Keratinocyte (primary cell): ENCODE measurements at regions not wholly inside any gene's neighbourhood (a gene's known extent, or its start where the extent isn't known, plus 50 kb on each side); places are given as distances from the start of the nearest gene placed in this dataset.

Source experiments
- DNase-seq: peaks from one replicate; pipeline ENCODE4 v3.0.0-alpha.2; 2011; ENCODE audit warnings: low read depth, missing footprints, low spot score
- FAIRE-seq: peaks from 2 replicates; lab custom pipeline; 2011; peaks lifted over from hg19 to GRCh38; lab: Jason Lieb, UNC
- H2AFZ ChIP-seq: 2 replicates; pipeline ENCODE4 v1.6.0; 2012; ENCODE audit warnings: low read length, control low read depth, inconsistent platforms; ENCODE audit not compliant: control insufficient read depth
- H3K27ac ChIP-seq: 2 replicates; pipeline ENCODE4 v1.5.1; 2011; ENCODE audit warnings: low read length; ENCODE audit not compliant: control insufficient read depth, insufficient read depth
- H3K27me3 ChIP-seq: 3 replicates; pipeline ENCODE4 v1.6.0; 2011; ENCODE audit warnings: low read length; ENCODE audit not compliant: control insufficient read depth, insufficient read depth; ENCODE audit errors: extremely low read depth
- H3K36me3 ChIP-seq, 2 experiments: 2 replicates in 1 of 2; 3 replicates in 1 of 2; pipeline ENCODE4 v1.5.1; 2011; ENCODE audit warnings: low read length in 2 of 2, mild to moderate bottlenecking in 1 of 2; ENCODE audit not compliant: control insufficient read depth in 2 of 2, insufficient read depth in 2 of 2; ENCODE audit errors: extremely low read depth in 1 of 2
- H3K4me1 ChIP-seq: 3 replicates; pipeline ENCODE4 v1.5.1; 2011; ENCODE audit warnings: low read length; ENCODE audit not compliant: control insufficient read depth, insufficient read depth; ENCODE audit errors: extremely low read depth
- H3K4me2 ChIP-seq: 3 replicates; pipeline ENCODE4 v1.6.0; 2011; ENCODE audit warnings: low read depth, low read length; ENCODE audit not compliant: control insufficient read depth, insufficient read depth; ENCODE audit errors: extremely low read depth
- H3K4me3 ChIP-seq, 3 experiments: fragments of 200-600 bp in 1 of 3; sonication (generic) in 1 of 3; 2 replicates in 2 of 3; 3 replicates in 1 of 3; pipeline ENCODE4 v1.5.1; 2011 to 2016; ENCODE audit warnings: low read length in 3 of 3, mild to moderate bottlenecking in 3 of 3, control low read depth in 2 of 3, inconsistent platforms in 1 of 3, low read depth in 1 of 3, mixed read lengths in 1 of 3, mixed run types in 1 of 3, moderate library complexity in 1 of 3; ENCODE audit not compliant: control insufficient read depth in 2 of 3, insufficient read depth in 2 of 3; ENCODE audit errors: extremely low read depth in 1 of 3
- H3K79me2 ChIP-seq: 2 replicates; pipeline ENCODE4 v1.6.0; 2012; ENCODE audit warnings: low read length; ENCODE audit not compliant: control insufficient read depth, insufficient read depth
- H3K9ac ChIP-seq: 3 replicates; pipeline ENCODE4 v1.6.0; 2011; ENCODE audit warnings: low read length; ENCODE audit not compliant: control insufficient read depth, insufficient read depth; ENCODE audit errors: extremely low read depth
- H3K9me1 ChIP-seq: 3 replicates; pipeline ENCODE4 v1.6.0; 2011; ENCODE audit warnings: low read length; ENCODE audit not compliant: control insufficient read depth, insufficient read depth; ENCODE audit errors: extremely low read depth
- H3K9me3 ChIP-seq: 2 replicates; pipeline ENCODE4 v1.5.1; 2012; ENCODE audit warnings: low read depth, low read length; ENCODE audit not compliant: control insufficient read depth
- H4K20me1 ChIP-seq: 3 replicates; pipeline ENCODE4 v1.6.0; 2011; ENCODE audit warnings: low read length; ENCODE audit not compliant: control insufficient read depth, insufficient read depth; ENCODE audit errors: extremely low read depth
- CTCF ChIP-seq, 3 experiments: IDR thresholded peaks in 1 of 3; conservative IDR thresholded peaks in 1 of 3; optimal IDR thresholded peaks in 1 of 3; 2 replicates in 2 of 3; 3 replicates in 1 of 3; pipeline versions ENCODE3 to v1.5.1; 2011; ENCODE audit warnings: low read length in 3 of 3, mild to moderate bottlenecking in 3 of 3, moderate library complexity in 2 of 3, control low read depth in 1 of 3, inconsistent platforms in 1 of 3; ENCODE audit not compliant: insufficient read depth in 2 of 3; ENCODE audit errors: extremely low read depth in 1 of 3
- EZH2 ChIP-seq: IDR thresholded peaks from one replicate; pipeline ENCODE4 v1.6.1; 2012; ENCODE audit warnings: inconsistent platforms, mild to moderate bottlenecking, low read length, moderate library complexity
- dilution Hi-C: fragments of 300-500 bp; cut with MboI; formaldehyde crosslinking; loops from one replicate; pipeline ENCODE4 v1.7.0; 2020; ENCODE audit warnings: low sequenced_read_pairs; ENCODE audit not compliant: extremely low pct_ligation_motif_present

GRCh38 chr4:24192018-24192641 lies 302.3 kb upstream of the PPARGC1A start:
- no peak overlapping the region for H3K27ac ChIP-seq
- H3K4me3 ChIP-seq: no peak overlapping the region
- no peaks in the 10 kb centered on the region for H3K9me3 ChIP-seq
- TF ChIP-seq EZH2 (no peak), CTCF (optimal IDR thresholded peaks at IDR 0.05 in 1 of 3, IDR thresholded peaks at IDR 0.05 in 1 of 3, conservative IDR thresholded peaks at IDR 0.05 in 1 of 3; ENCODE audit: extremely low read depth in 1 of 3, insufficient read depth in 2 of 3, low read length in 3 of 3) (no peak)
- no peaks in the 10 kb centered on the region for H4K20me1 ChIP-seq
- H3K9ac ChIP-seq: no peak overlapping the region
- no peaks in the 10 kb centered on the region for H3K4me1 ChIP-seq
- FAIRE-seq (no peak), DNase-seq (no peak)
- no peaks in the 10 kb centered on the region for H3K27me3 ChIP-seq
- no peaks in the 10 kb centered on the region for H3K9me1 ChIP-seq
- H3K79me2 ChIP-seq: no peaks in the 10 kb centered on the region
- H2AFZ ChIP-seq: no peak overlapping the region
- H3K36me3 ChIP-seq: no peaks in the 10 kb centered on the region
- H3K4me2 ChIP-seq: no peak overlapping the region
- dilution Hi-C loops: no loop called here

- dilution Hi-C loops: no loop called here
- FAIRE-seq (no peak), DNase-seq (no peak)
These were observed 301.2 kb upstream of the PPARGC1A start for GRCh38 chr4:24190761-24191695.

More at GRCh38 chr4:24190761-24191695, 301.2 kb upstream of the PPARGC1A start:
- no peaks in the 10 kb centered on the region for H3K36me3 ChIP-seq
- H3K27ac ChIP-seq: no peak overlapping the region
- H3K4me3 ChIP-seq: no peak overlapping the region
- no peaks in the 10 kb centered on the region for H3K9me3 ChIP-seq
- no peaks in the 10 kb centered on the region for H3K79me2 ChIP-seq
- H3K4me1 ChIP-seq: no peaks in the 10 kb centered on the region
- H2AFZ ChIP-seq: no peak overlapping the region
- TF ChIP-seq EZH2 (no peak), CTCF (optimal IDR thresholded peaks at IDR 0.05 in 1 of 3, IDR thresholded peaks at IDR 0.05 in 1 of 3, conservative IDR thresholded peaks at IDR 0.05 in 1 of 3; ENCODE audit: extremely low read depth in 1 of 3, insufficient read depth in 2 of 3, low read length in 3 of 3) (no peak)
- H3K9ac ChIP-seq: no peak overlapping the region
- H3K27me3 ChIP-seq: no peaks in the 10 kb centered on the region
- H3K4me2 ChIP-seq: no peak overlapping the region
- no peaks in the 10 kb centered on the region for H3K9me1 ChIP-seq
- H4K20me1 ChIP-seq: no peaks in the 10 kb centered on the region
